NCI-H1417 (cell line): ENCODE measurements at regions not wholly inside any gene's neighbourhood (a gene's known extent, or its start where the extent isn't known, plus 50 kb on each side); places are given as distances from the start of the nearest gene placed in this dataset.
"Not testable (repeated sequence)": the region's sequence is repeated elsewhere in the genome, so short reads cannot be mapped to it uniquely, and the experiment has no call there.

ENCODE experiments used
- DNase-seq, 3 experiments: peaks; one replicate each; lab custom pipeline; 2025; lab: John Stamatoyannopoulos, UW

- no peak for DNase-seq
These were observed 246.4 kb downstream of the EMX2 start for GRCh38 chr10:117788911-117789310.

- DNase-seq = no peak
These were observed 247.6 kb downstream of the EMX2 start for GRCh38 chr10:117790179-117790578.

- DNase-seq = no peak
These were observed 248.1 kb downstream of the EMX2 start for GRCh38 chr10:117790621-117791020.

GRCh38 chr10:117792214-117792613, 249.7 kb downstream of the EMX2 start:
- no peak for DNase-seq

- no peak for DNase-seq
These were observed 250.5 kb downstream of the RAB11FIP2 start for GRCh38 chr10:117796130-117796745.

- DNase-seq = no peak
These were observed 249.4 kb downstream of the RAB11FIP2 start for GRCh38 chr10:117797296-117797695.

GRCh38 chr10:117801691-117802090, 245.1 kb downstream of the RAB11FIP2 start:
- DNase-seq = no peak

- peak in 2 of 3 experiments; percentile 26 to 46 for DNase-seq
These were observed 242.2 kb downstream of the RAB11FIP2 start for GRCh38 chr10:117804470-117805011.

GRCh38 chr10:117805139-117805538, 241.6 kb downstream of the RAB11FIP2 start:
- DNase-seq = no peak

GRCh38 chr10:117807441-117807840, 239.3 kb downstream of the RAB11FIP2 start:
- DNase-seq = no peak

- not testable (repeated sequence) for DNase-seq
These were observed 230.9 kb downstream of the RAB11FIP2 start for GRCh38 chr10:117815816-117816215.

GRCh38 chr10:117817116-117817515, 229.6 kb downstream of the RAB11FIP2 start:
- no peak for DNase-seq

- DNase-seq = no peak
These were observed 228.0 kb downstream of the RAB11FIP2 start for GRCh38 chr10:117818721-117819120.

GRCh38 chr10:117819304-117819703, 227.4 kb downstream of the RAB11FIP2 start:
- no peak for DNase-seq

GRCh38 chr10:117823980-117824379, 222.8 kb downstream of the RAB11FIP2 start:
- DNase-seq = no peak

- peak in 2 of 3 experiments; percentile 44 to 50 for DNase-seq
These were observed 216.5 kb downstream of the RAB11FIP2 start for GRCh38 chr10:117830205-117830604.

- peak in 2 of 3 experiments; percentile 84 to 96 for DNase-seq
These were observed 215.9 kb downstream of the RAB11FIP2 start for GRCh38 chr10:117830787-117831212.

GRCh38 chr10:117838500-117839498, 207.9 kb downstream of the RAB11FIP2 start:
- DNase-seq = peak in 1 of 3 experiments; percentile 12

- DNase-seq = not testable (repeated sequence)
These were observed 190.3 kb downstream of the RAB11FIP2 start for GRCh38 chr10:117856426-117856825.

- no peak for DNase-seq
These were observed 186.6 kb downstream of the RAB11FIP2 start for GRCh38 chr10:117860135-117860534.

GRCh38 chr10:117860823-117861222, 185.9 kb downstream of the RAB11FIP2 start:
- DNase-seq = peak in 2 of 3 experiments; percentile 2 to 31

- DNase-seq = no peak
These were observed 185.4 kb downstream of the RAB11FIP2 start for GRCh38 chr10:117861329-117861728.

- DNase-seq = no peak
These were observed 183.0 kb downstream of the RAB11FIP2 start for GRCh38 chr10:117863771-117864170.
